H1 (cell line): ENCODE measurements at regions not wholly inside any gene's neighbourhood (a gene's known extent, or its start where the extent isn't known, plus 50 kb on each side); places are given as distances from the start of the nearest gene placed in this dataset.

Experiments
- CTCF ChIA-PET: fragments of 300-600 bp; sonication (Branson Sonifier 250); formaldehyde crosslinking; loops from one replicate; lab custom pipeline; 2021; ENCODE audit not compliant: partially characterized antibody; lab: Charles Lee
- POLR2A ChIA-PET: fragments of 300-600 bp; sonication (Branson Sonifier 250); formaldehyde crosslinking; loops from one replicate; lab custom pipeline; 2021; ENCODE audit warnings: inconsistent platforms; ENCODE audit not compliant: partially characterized antibody; lab: Charles Lee
- DNase-seq, 2 experiments: peaks; one replicate each; pipeline versions ENCODE4 v3.0.0 to v3.0.0-alpha.2; 2010 to 2022; ENCODE audit warnings: low spot score in 2 of 2, low read depth in 1 of 2, mixed read lengths in 1 of 2
- FAIRE-seq: peaks from 2 replicates; lab custom pipeline; 2011; peaks lifted over from hg19 to GRCh38; lab: Jason Lieb, UNC
- H2AFZ ChIP-seq: 2 replicates; pipeline ENCODE4 v1.8.1; 2012; ENCODE audit warnings: low read length, inconsistent platforms
- H2AK5ac ChIP-seq: 2 replicates; pipeline ENCODE4 v1.6.1; 2013; ENCODE audit warnings: low read depth, low read length
- H2BK120ac ChIP-seq: replicated peaks from 2 replicates; pipeline ENCODE3; 2013; ENCODE audit warnings: low read depth, low read length, inconsistent platforms
- H2BK12ac ChIP-seq: 2 replicates; pipeline ENCODE4 v1.6.1; 2013; ENCODE audit warnings: low read depth, low read length
- H2BK15ac ChIP-seq: 2 replicates; pipeline ENCODE4 v1.6.1; 2013; ENCODE audit warnings: low read length
- H2BK20ac ChIP-seq: 2 replicates; pipeline ENCODE4 v1.6.1; 2013; ENCODE audit warnings: low read length
- H2BK5ac ChIP-seq: 2 replicates; pipeline ENCODE4 v1.6.1; 2013; ENCODE audit warnings: low read depth, low read length
- H3K14ac ChIP-seq: 2 replicates; pipeline ENCODE4 v1.6.1; 2013; ENCODE audit warnings: inconsistent platforms; ENCODE audit not compliant: insufficient read length
- H3K18ac ChIP-seq: 2 replicates; pipeline ENCODE4 v1.6.1; 2013; ENCODE audit warnings: low read length; ENCODE audit errors: extremely low read depth
- H3K23ac ChIP-seq: 2 replicates; pipeline ENCODE4 v1.6.1; 2013; ENCODE audit warnings: inconsistent platforms; ENCODE audit not compliant: insufficient read length
- H3K23me2 ChIP-seq: 2 replicates; pipeline ENCODE4 v1.6.1; 2013; ENCODE audit warnings: low read depth, low read length
- H3K27ac ChIP-seq: 2 replicates; pipeline ENCODE4 v1.6.1; 2011; ENCODE audit warnings: low read depth, low read length, inconsistent platforms
- H3K27me3 ChIP-seq, 4 experiments: replicated peaks in 1 of 4; 1 replicate in 1 of 4; 2 replicates in 3 of 4; pipeline versions ENCODE4 v1.6.1 to v1.8.1; 2011 to 2013; ENCODE audit warnings: low read length in 3 of 4, mild to moderate bottlenecking in 3 of 4, inconsistent platforms in 2 of 4, mixed read lengths in 2 of 4, moderate library complexity in 1 of 4; ENCODE audit not compliant: control insufficient read depth in 3 of 4, insufficient read depth in 3 of 4; ENCODE audit errors: extremely low read depth in 1 of 4
- H3K36me3 ChIP-seq, 4 experiments: 2 replicates each; pipeline versions ENCODE4 v1.6.1 to v1.8.1; 2011 to 2013; ENCODE audit warnings: mild to moderate bottlenecking in 4 of 4, low read length in 3 of 4, moderate library complexity in 2 of 4, control low read depth in 1 of 4, inconsistent platforms in 1 of 4; ENCODE audit not compliant: insufficient read depth in 4 of 4, control insufficient read depth in 2 of 4
- H3K4ac ChIP-seq: replicated peaks from 2 replicates; pipeline ENCODE3; 2013; ENCODE audit warnings: low read length, low read depth, mixed read lengths, inconsistent platforms; ENCODE audit not compliant: insufficient read length
- H3K4me1 ChIP-seq, 4 experiments: replicated peaks in 1 of 4; 1 replicate in 1 of 4; 2 replicates in 3 of 4; pipeline versions ENCODE4 v1.6.1 to v1.8.1; 2011 to 2013; ENCODE audit warnings: low read length in 3 of 4, inconsistent platforms in 2 of 4, mixed read lengths in 1 of 4; ENCODE audit not compliant: insufficient read depth in 4 of 4, control insufficient read depth in 3 of 4
- H3K4me2 ChIP-seq, 2 experiments: 2 replicates each; pipeline versions ENCODE4 v1.6.1 to v1.8.1; 2011 to 2013; ENCODE audit warnings: low read depth in 2 of 2, low read length in 2 of 2, control low read depth in 1 of 2, inconsistent platforms in 1 of 2, mild to moderate bottlenecking in 1 of 2; ENCODE audit not compliant: insufficient read depth in 1 of 2
- H3K4me3 ChIP-seq, 4 experiments: fragments of 200-600, 300-600 bp in 1 of 4; sonication (generic), shearing (Covaris generic), sonication (Bioruptor Twin) in 1 of 4; 2 replicates each; pipeline versions ENCODE4 v1.5.1 to v1.8.1; 2011 to 2016; ENCODE audit warnings: low read length in 4 of 4, low read depth in 3 of 4, control low read depth in 2 of 4, inconsistent platforms in 2 of 4, mild to moderate bottlenecking in 2 of 4, mixed read lengths in 1 of 4, moderate library complexity in 1 of 4; ENCODE audit not compliant: insufficient read depth in 2 of 4; ENCODE audit errors: extremely low read depth in 1 of 4
- H3K56ac ChIP-seq: replicated peaks from 2 replicates; pipeline ENCODE3; 2013; ENCODE audit warnings: low read depth, mild to moderate bottlenecking, mixed read lengths, low read length, inconsistent platforms; ENCODE audit not compliant: insufficient read length
- H3K79me1 ChIP-seq: 2 replicates; pipeline ENCODE4 v1.6.1; 2013; ENCODE audit warnings: low read depth, low read length, control low read depth
- H3K79me2 ChIP-seq, 2 experiments: 2 replicates each; pipeline versions ENCODE4 v1.6.1 to v1.8.1; 2012 to 2013; ENCODE audit warnings: low read length in 2 of 2, mild to moderate bottlenecking in 2 of 2, inconsistent platforms in 1 of 2; ENCODE audit not compliant: insufficient read depth in 2 of 2, control insufficient read depth in 1 of 2
- H3K9ac ChIP-seq, 4 experiments: replicated peaks in 1 of 4; 1 replicate in 1 of 4; 2 replicates in 3 of 4; pipeline versions ENCODE4 v1.6.1 to v1.8.1; 2011 to 2013; ENCODE audit warnings: low read depth in 3 of 4, low read length in 3 of 4, control low read depth in 2 of 4, mild to moderate bottlenecking in 2 of 4, moderate library complexity in 2 of 4, inconsistent platforms in 1 of 4; ENCODE audit errors: extremely low read depth in 1 of 4
- H3K9me3 ChIP-seq, 2 experiments: 2 replicates each; pipeline versions ENCODE4 v1.6.1 to v1.8.1; 2012 to 2013; ENCODE audit warnings: mild to moderate bottlenecking in 2 of 2, moderate library complexity in 2 of 2, control low read depth in 1 of 2, inconsistent platforms in 1 of 2, low read depth in 1 of 2, low read length in 1 of 2, mixed read lengths in 1 of 2; ENCODE audit not compliant: insufficient read depth in 2 of 2
- H4K20me1 ChIP-seq, 2 experiments: replicated peaks in 1 of 2; 2 replicates each; pipeline versions ENCODE3 to v1.8.1; 2011 to 2013; ENCODE audit warnings: inconsistent platforms in 2 of 2, low read length in 2 of 2, mild to moderate bottlenecking in 1 of 2; ENCODE audit not compliant: insufficient read depth in 2 of 2, control insufficient read depth in 1 of 2
- H4K5ac ChIP-seq: 2 replicates; pipeline ENCODE4 v1.6.1; 2013; ENCODE audit warnings: low read length, low read depth, mixed read lengths, inconsistent platforms; ENCODE audit not compliant: insufficient read length
- H4K8ac ChIP-seq: 2 replicates; pipeline ENCODE4 v1.8.0; 2013; ENCODE audit warnings: mild to moderate bottlenecking, moderate library complexity, low read length, inconsistent platforms; ENCODE audit not compliant: insufficient read depth; ENCODE audit errors: extremely low read depth
- H4K91ac ChIP-seq: replicated peaks from 2 replicates; pipeline ENCODE3; 2013; ENCODE audit warnings: low read length, mixed read lengths, inconsistent platforms; ENCODE audit not compliant: insufficient read length
- BCL11A ChIP-seq, 2 experiments: IDR thresholded peaks; one replicate each; pipeline ENCODE4 v1.6.1; 2011; ENCODE audit warnings: low read depth in 2 of 2, low read length in 2 of 2, mild to moderate bottlenecking in 2 of 2
- CBX8 ChIP-seq: fragments of 300-800, 300-1000 bp; sonication (generic); IDR thresholded peaks from 2 replicates; pipeline ENCODE4 v1.7.1; 2016; ENCODE audit warnings: low read depth, low read length, borderline replicate concordance
- GABPA ChIP-seq: IDR thresholded peaks from 2 replicates; pipeline ENCODE4 v1.6.1; 2011; ENCODE audit warnings: mild to moderate bottlenecking, low read length, moderate library complexity, borderline replicate concordance; ENCODE audit not compliant: insufficient read depth
- POLR2AphosphoS5 ChIP-seq: IDR thresholded peaks from 2 replicates; pipeline ENCODE4 v1.6.1; 2011; ENCODE audit warnings: low read depth, low read length
- RXRA ChIP-seq: IDR thresholded peaks from 2 replicates; pipeline ENCODE4 v1.6.1; 2011; ENCODE audit warnings: low read depth, mild to moderate bottlenecking, low read length, moderate library complexity; ENCODE audit not compliant: insufficient read depth
- SIRT6 ChIP-seq: IDR thresholded peaks from one replicate; pipeline ENCODE4 v1.7.1; 2012; ENCODE audit warnings: low read length, inconsistent platforms
- SUZ12 ChIP-seq: fragments of 200-600 bp; sonication (generic); IDR thresholded peaks from 2 replicates; pipeline ENCODE4 v1.6.1; 2012; ENCODE audit warnings: mild to moderate bottlenecking, inconsistent platforms, low read length, moderate library complexity, mixed read lengths
- WGBS, 2 experiments: shearing (Covaris generic) in 1 of 2; methylation state at CpG; one replicate each; pipeline versions ENCODE4 v1.1.6 to v1.1.7; 2013 to 2015; ENCODE audit warnings: low lambda C conversion rate in 2 of 2, mixed read lengths in 2 of 2, inconsistent platforms in 1 of 2, low coverage in 1 of 2, missing lambda C conversion rate in 1 of 2; ENCODE audit not compliant: insufficient replicate concordance in 2 of 2, insufficient coverage in 1 of 2, insufficient read length in 1 of 2; ENCODE audit errors: extremely low coverage in 1 of 2, missing lambda C conversion rate in 1 of 2; 5-methylcytosine and 5-hydroxymethylcytosine counted together

GRCh38 chr16:85523602-85524364 is 89.3 kb upstream of the GSE1 start:
- H4K91ac ChIP-seq: peak overlapping the region; percentile 99
- H3K9ac ChIP-seq: no peak overlapping the region
- H3K9me3 ChIP-seq: no peaks in the 10 kb centered on the region
- DNase-seq (peak in 1 of 2 experiments; percentile 23), FAIRE-seq (no peak)
- H2BK120ac ChIP-seq: no peak overlapping the region
- peak overlapping the region; percentile 100 for H2BK12ac ChIP-seq
- H2BK20ac ChIP-seq: peak overlapping the region; percentile 55; the same call in 1 of the 2 replicates
- H3K23ac ChIP-seq: no peak overlapping the region
- no peaks in the 10 kb centered on the region; a peak in 1 of 7 replicates for H3K27me3 ChIP-seq
- 0 out of 4 replicates have a peak overlapping the region, but pooled peaks have one; percentile 0 to 9 for H3K4me2 ChIP-seq
- 63% methylated on average over 17 of the region's 22 CpGs; no CpG with 5 or more reads in 1 of the 2 experiments for WGBS, 2 experiments
- CTCF ChIA-PET: interaction anchor here (0.6 to 9.8 kb wide), 18 partner anchors 11 to 176 kb away, joined by 3 to 153 read pairs (median 4); no protein-coding TSS in a partner anchor
- peak overlapping the region; percentile 92 for H2BK5ac ChIP-seq
- no peak overlapping the region for H3K4me3 ChIP-seq
- peaks cover 0 to 10% of the 10 kb centered on the region in 2 experiments for H4K20me1 ChIP-seq
- H3K14ac ChIP-seq: no peak overlapping the region
- H3K4me1 ChIP-seq: peaks cover 6 to 37% (median 18%) of the 10 kb centered on the region in 4 experiments
- TF ChIP-seq SIRT6 (no peak), GABPA (no peak), SUZ12 (no peak), POLR2AphosphoS5 (no peak), BCL11A (IDR thresholded peaks at IDR 0.05; ENCODE audit: low read depth in 2 of 2, low read length in 2 of 2) (no peak), RXRA (no peak), CBX8 (no peak)
- TF ChIP-seq, all 59 proteins: peak for 0
- Histone ChIP-seq H4K5ac (no peak overlapping the region), H3K23me2 (peaks cover 11% of the 10 kb centered on the region), H3K27ac (no peak overlapping the region), H2AFZ (no peak overlapping the region), H2AK5ac (no peak overlapping the region), H3K56ac (peak overlapping the region; percentile 55), H4K8ac (peak overlapping the region; percentile 75; the same call in 1 of the 2 replicates), H3K79me2 (no peaks in the 10 kb centered on the region), H3K36me3 (no peaks in the 10 kb centered on the region), H3K79me1 (0 out of 2 replicates have a peak, but pooled peaks cover 4% of the 10 kb centered on the region), H3K4ac (peak overlapping the region; percentile 47), H2BK15ac (peak overlapping the region; percentile 23; the same call in 1 of the 2 replicates), H3K18ac (peak overlapping the region; percentile 83)
- POLR2A ChIA-PET: interaction anchor here (0.7 to 1.7 kb wide), 5 partner anchors 8 to 70 kb away, joined by 3 to 7 read pairs (median 3); no protein-coding TSS in a partner anchor
